Fibroblast of the aortic adventitia (primary cell): ENCODE measurements at regions not wholly inside any gene's neighbourhood (a gene's known extent, or its start where the extent isn't known, plus 50 kb on each side); places are given as distances from the start of the nearest gene placed in this dataset.

Experiments used
- DNase-seq: peaks from one replicate; pipeline ENCODE4 v3.0.0-alpha.2; 2010; ENCODE audit warnings: low read depth
- H3K4me3 ChIP-seq: 2 replicates; pipeline ENCODE4 v1.5.1; 2011; ENCODE audit warnings: low read depth, mild to moderate bottlenecking, control low read depth, low read length, moderate library complexity
- CTCF ChIP-seq: IDR thresholded peaks from 2 replicates; pipeline ENCODE4 v1.5.1; 2011; ENCODE audit warnings: mild to moderate bottlenecking, low read length, control low read depth, inconsistent platforms; ENCODE audit not compliant: insufficient read depth

GRCh38 chr13:82606008-82606407 lies 1276.3 kb downstream of the SLITRK1 start:
- TF ChIP-seq CTCF, result no peak
- no peak overlapping the region for H3K4me3 ChIP-seq

DNA sequence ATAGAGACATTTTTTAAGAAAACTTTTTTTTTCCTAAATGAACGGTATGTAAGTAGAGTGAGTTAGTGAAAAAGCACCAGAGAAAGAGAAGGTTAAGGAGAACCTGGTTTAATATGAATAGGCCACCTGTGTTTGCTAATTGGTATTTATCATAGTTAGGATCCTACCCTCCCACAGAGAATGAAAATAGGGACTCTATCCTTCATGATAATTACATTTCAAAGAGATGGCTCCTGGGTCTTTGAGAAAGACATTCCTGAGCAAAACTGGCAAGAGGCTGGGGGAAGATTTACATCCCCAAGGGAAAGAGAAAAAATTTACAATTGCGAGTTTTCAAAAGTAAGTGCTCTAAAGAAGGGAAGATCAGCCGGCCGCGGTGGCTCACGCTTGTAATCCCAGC lies 1284.5 kb downstream of the SLITRK1 start:
- no peak overlapping the region for H3K4me3 ChIP-seq
- no peak for DNase-seq
- no peak for TF ChIP-seq CTCF

More at GRCh38 chr13:82606008-82606407, 1276.3 kb downstream of the SLITRK1 start:
- no peak for DNase-seq

DNA sequence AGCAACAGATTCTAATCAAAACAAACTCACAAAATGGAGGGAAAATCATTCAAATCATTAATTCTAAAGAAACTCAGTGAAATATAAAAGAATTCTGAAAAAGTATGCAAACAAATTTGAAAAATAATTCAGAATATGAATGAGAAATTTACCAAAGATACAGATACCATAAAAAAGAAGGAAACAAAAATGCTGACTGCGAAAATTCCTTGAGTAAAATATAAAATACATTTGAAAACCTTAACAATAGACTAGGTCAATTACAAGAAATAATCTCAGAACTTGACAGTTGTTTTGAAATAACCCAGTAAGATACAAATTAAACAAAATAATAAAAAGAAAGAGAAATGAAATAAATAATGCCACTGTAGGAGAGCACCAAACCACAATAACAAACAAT lies 1289.0 kb downstream of the SLITRK1 start:
- H3K4me3 ChIP-seq, result no peak overlapping the region
- no peak for DNase-seq
- TF ChIP-seq CTCF, result no peak

GRCh38 chr13:82571653-82572052 lies 1310.6 kb downstream of the SLITRK1 start:
- H3K4me3 ChIP-seq, result no peak overlapping the region
- no peak for TF ChIP-seq CTCF
- no peak for DNase-seq

GRCh38 chr13:82569581-82569980 lies 1312.7 kb downstream of the SLITRK1 start:
- no peak overlapping the region for H3K4me3 ChIP-seq
- DNase-seq, result no peak
- TF ChIP-seq CTCF, result no peak

GRCh38 chr13:82566864-82567263 lies 1315.4 kb downstream of the SLITRK1 start:
- H3K4me3 ChIP-seq, result no peak overlapping the region
- TF ChIP-seq CTCF, result no peak
- DNase-seq, result no peak

DNA sequence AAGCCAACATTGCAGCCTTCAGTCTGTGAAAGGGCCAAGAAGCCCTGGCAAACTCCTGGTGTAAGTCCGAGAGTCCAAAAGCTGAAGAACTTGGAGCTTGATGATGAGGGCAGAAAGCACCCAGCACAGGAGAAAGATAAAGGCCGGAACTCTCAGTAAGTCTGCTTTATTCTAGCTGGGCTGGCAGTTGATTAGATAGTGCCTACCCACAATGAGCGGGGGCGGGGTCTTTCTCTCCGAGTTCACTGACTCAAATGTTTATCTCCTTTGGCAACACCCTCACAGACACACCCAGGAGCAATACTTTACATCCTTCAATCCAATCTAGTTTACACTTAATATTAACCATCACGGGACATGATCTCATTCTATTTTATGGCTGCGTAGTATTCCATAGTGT lies 1317.1 kb downstream of the SLITRK1 start:
- DNase-seq, result peak; percentile 16
- no peak overlapping the region for H3K4me3 ChIP-seq
- TF ChIP-seq CTCF, result no peak
